Right lobe of liver (tissue), 4 donors: ENCODE measurements at regions not wholly inside any gene's neighbourhood (a gene's known extent, or its start where the extent isn't known, plus 50 kb on each side); places are given as distances from the start of the nearest gene placed in this dataset.
"Not testable (repeated sequence)": the region's sequence is repeated elsewhere in the genome, so short reads cannot be mapped to it uniquely, and the experiment has no call there.

Experiments used
- POLR2A ChIP-seq: fragments of 450-650 bp; IDR thresholded peaks from one replicate; pipeline ENCODE4 v1.6.1; 2017; ENCODE audit warnings: antibody characterized with exemption, mild to moderate bottlenecking
- TF ChIP-seq, protein P1 (sequence below), 4 donors: fragments of 200-600 bp in 3 of 4; fragments of 450-650 bp in 1 of 4; IDR thresholded peaks; one replicate each; pipeline versions ENCODE4 v1.5.1 to v1.8.0; 2016 to 2022; ENCODE audit warnings: antibody characterized with exemption in 4 of 4, mild to moderate bottlenecking in 2 of 4
- donor health status: DM: no; HTN: no; CAD: no.
- donor health status: DM: no; HTN: no; CAD: no.
- donor health status: DM: no; HTN: yes; CAD: no.

DNA sequence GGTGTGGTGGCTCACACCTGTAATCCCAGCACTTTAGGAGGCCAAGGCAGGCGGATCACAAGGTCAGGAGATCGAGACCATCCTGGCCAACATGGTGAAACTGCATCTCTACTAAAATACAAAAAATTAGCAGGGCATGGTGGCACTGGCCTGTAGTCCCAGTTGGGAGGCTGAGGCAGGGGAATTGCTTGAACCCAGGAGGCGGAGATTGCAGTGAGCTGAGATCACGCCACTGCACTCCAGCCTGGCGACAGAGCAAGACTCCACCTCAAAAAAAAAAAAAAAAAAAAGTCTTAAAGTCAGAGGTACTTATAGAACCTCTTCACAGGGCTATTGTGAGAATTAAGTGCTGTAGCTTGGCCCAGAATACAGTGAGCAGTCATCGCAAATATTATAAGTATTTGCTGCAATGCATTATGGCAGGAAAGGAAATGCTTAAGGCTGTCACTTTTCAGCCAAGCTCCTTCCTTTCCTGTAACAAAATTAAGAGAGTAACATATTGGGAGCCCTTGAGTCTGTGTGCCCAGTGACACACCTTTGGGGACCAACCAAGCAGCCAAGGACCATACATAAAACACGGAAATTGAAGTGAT, 110.9 kb upstream of the HAND1 start:
- TF ChIP-seq, protein P1, sequence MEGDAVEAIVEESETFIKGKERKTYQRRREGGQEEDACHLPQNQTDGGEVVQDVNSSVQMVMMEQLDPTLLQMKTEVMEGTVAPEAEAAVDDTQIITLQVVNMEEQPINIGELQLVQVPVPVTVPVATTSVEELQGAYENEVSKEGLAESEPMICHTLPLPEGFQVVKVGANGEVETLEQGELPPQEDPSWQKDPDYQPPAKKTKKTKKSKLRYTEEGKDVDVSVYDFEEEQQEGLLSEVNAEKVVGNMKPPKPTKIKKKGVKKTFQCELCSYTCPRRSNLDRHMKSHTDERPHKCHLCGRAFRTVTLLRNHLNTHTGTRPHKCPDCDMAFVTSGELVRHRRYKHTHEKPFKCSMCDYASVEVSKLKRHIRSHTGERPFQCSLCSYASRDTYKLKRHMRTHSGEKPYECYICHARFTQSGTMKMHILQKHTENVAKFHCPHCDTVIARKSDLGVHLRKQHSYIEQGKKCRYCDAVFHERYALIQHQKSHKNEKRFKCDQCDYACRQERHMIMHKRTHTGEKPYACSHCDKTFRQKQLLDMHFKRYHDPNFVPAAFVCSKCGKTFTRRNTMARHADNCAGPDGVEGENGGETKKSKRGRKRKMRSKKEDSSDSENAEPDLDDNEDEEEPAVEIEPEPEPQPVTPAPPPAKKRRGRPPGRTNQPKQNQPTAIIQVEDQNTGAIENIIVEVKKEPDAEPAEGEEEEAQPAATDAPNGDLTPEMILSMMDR (IDR thresholded peaks at IDR 0.05) = not testable (repeated sequence)
- TF ChIP-seq POLR2A = not testable (repeated sequence)
